GM21528 (cell line): ENCODE measurements at regions not wholly inside any gene's neighbourhood (a gene's known extent, or its start where the extent isn't known, plus 50 kb on each side); places are given as distances from the start of the nearest gene placed in this dataset.
"Not testable (repeated sequence)": the region's sequence is repeated elsewhere in the genome, so short reads cannot be mapped to it uniquely, and the experiment has no call there.

Source experiments
- ATAC-seq: cut with Tn5 transposase; IDR thresholded peaks from one replicate; pipeline ENCODE4 v1.9.1; 2021; ENCODE audit warnings: mild to moderate bottlenecking, moderate library complexity; ENCODE audit not compliant: unreplicated experiment, low FRiP score

DNA sequence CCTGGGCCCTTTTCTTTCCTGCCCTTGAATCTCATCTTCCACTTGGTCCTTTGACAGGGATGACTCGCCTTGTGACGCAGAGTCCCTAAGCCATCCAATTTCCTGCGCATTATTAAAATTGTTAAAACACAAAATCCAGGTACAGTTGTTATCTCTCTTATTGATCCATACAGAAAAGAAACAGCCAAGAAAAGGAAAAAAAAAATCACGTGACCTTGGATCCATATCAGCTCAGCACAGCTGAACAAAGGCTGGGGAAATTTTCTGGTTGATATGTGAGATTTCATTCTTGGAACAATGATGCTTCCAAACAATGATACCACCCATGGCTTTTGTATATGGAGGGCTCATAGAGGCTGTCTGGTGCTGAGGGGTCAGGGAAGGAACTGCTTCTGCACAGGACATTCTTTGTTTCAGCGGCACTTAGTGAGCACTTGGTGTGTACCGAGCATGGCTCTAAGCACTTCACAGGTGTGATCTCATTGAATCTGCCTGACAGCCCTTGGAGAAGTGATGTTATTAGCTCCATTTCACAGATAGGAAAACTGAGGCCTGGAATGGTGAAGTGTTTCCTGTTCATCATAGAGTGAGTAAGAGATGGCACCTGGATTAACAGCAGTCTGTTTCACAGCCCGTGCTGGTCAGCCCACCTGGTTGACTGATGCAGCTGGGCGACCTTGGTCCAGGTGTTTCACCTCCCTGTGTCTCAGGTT is 155.0 kb upstream of the SULF2 start:
- ATAC-seq, result no peak

GRCh38 chr20:47936612-47937011 is 151.3 kb upstream of the SULF2 start:
- no peak for ATAC-seq

GRCh38 chr20:47934761-47935160 is 149.5 kb upstream of the SULF2 start:
- no peak for ATAC-seq

- ATAC-seq, result no peak
Measured at GRCh38 chr20:47931443-47931842, 146.2 kb upstream of the SULF2 start.

GRCh38 chr20:47931002-47931401 is 145.7 kb upstream of the SULF2 start:
- no peak for ATAC-seq

- no peak for ATAC-seq
Measured at GRCh38 chr20:47929368-47930115, 144.3 kb upstream of the SULF2 start.

DNA sequence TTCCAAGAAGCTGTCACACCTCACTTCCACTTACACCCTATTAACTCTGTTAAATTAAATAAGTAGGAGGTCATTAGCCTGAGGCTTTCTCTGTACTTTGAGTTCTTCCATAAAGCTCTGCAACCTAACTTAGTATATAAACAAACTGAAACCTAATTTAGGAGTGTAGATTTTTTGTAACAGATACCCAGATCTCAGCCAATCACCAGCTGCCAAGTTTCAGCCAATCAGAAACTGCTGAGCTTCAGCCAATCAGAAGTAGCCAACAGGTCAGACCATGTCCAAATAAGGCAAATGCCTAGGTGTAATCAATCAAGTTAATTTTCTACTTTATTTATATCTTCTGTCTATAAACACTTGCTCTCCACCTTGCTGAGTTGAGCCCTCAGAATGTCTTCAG is 142.7 kb upstream of the SULF2 start:
- no peak for ATAC-seq

- ATAC-seq, result no peak
Measured at GRCh38 chr20:47927385-47927851, 142.1 kb upstream of the SULF2 start.

GRCh38 chr20:47926731-47927130 is 141.4 kb upstream of the SULF2 start:
- ATAC-seq, result no peak

DNA sequence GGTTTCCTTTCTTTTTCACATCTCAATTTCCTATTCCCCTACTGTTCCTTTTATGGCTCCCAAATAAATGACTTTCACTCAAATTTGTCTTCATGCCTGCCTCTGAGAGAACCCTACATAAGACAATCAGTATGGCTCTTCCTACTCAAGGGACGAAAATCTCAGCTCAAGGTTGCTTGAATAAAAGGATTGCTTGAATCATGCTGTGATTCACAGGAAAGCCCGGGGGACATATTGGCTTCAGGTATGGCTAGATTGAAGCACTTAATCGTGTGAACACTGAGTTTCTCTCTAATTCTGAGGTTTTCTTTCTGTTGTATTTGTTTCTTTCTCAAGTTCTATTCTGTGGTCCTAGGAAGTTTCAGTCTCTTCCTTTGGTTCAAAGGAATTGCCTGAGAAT is 140.3 kb upstream of the SULF2 start:
- no peak for ATAC-seq

GRCh38 chr20:47922269-47922668 is 137.0 kb upstream of the SULF2 start:
- ATAC-seq, result no peak

- ATAC-seq, result not testable (repeated sequence)
Measured at GRCh38 chr20:47921829-47922228, 136.5 kb upstream of the SULF2 start.

DNA sequence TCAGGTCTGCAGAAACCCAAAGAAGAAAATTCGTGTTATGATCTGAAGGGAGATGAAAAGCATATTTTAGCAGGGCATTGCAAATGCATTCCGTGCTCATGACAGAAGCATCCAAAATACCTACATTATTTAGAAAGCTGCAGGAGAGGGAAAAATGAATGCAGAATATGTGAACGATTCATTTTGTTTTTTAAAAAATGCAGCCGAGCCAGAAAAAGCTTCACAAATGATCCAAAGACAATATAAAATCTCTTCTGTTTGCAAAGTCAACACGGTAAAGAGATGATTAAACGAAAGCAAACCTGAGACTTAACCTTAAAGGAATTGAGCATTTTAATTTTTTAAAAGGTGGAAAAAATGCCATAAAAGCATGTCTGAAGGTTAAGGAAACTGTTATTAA is 136.1 kb upstream of the SULF2 start:
- no peak for ATAC-seq

DNA sequence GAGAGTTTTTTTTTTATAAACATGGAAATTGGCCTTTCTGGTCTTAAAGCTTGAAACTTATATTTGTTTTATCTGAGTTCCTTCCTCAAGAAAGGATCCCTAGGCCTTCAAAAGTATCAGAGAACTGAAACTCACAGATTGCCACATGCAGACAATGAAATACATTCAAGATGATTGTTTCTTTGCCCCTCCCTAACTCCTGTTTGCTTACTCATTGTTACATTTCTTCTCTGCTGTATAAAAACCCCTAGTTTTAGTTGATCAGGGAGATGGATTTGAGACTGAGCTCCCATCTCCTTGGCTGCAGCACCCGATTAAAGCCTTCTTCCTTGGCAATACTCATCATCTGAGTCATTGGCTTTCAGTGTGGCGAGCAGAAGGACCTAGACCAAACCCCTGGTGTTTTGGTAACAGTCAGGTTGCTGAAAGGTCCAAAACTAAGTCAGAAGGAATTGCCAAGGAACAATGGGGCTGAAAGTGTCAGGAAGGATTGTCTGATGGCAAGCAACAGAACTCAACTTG is 132.3 kb upstream of the SULF2 start:
- no peak for ATAC-seq

GRCh38 chr20:47915495-47915894 is 130.2 kb upstream of the SULF2 start:
- no peak for ATAC-seq

DNA sequence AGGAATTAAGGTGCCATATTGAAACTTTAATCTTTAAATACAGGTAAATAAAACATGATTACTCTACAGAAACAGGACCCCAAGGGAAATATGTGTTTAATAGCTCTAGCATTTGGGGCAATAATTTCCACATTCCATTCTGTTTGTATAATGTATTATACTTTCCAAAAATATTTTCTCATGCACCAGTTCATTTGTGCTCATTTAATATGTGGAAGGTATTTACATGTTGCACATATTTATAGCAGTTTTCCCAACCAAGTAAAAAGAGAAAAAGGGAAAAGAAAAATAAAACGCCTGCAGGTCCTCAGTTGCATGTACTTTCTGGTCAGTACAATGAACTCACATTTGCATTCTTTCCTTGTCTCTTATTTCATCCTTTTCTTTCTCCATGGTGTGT is 129.5 kb upstream of the SULF2 start:
- ATAC-seq, result no peak

DNA sequence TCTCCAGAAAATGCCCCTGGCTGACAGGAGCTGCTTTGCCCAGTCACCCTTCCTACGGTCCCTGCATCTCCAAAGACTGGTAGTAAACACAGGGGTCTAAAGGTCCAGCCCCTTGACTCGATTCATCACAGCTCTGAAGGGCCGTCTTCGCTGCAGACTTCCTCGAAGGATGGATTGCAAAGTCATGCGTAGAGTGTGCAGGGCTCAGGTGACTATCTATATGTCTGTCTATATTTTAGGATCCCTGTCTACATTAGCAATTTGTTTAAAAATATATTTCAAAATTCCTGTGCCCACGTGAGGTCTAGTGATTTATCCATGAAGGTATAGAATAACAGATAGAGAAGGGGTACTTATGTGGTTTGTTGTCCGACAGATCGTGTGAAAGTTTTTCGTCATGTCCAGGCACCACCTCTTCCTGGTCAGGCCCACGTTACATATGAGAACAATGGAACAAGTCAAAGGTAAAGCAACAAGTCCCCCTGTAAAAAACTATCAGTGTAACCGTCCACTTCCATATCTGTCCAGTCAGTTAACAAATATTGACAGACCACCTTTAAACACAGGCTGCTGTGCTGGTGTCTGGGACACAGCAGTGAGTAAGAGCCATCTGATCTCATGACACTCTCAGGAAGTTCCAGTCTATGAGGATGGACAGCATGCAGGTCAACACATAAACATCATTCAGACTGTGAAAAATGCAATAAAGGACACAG is 127.7 kb upstream of the SULF2 start:
- ATAC-seq, result not testable (repeated sequence)

DNA sequence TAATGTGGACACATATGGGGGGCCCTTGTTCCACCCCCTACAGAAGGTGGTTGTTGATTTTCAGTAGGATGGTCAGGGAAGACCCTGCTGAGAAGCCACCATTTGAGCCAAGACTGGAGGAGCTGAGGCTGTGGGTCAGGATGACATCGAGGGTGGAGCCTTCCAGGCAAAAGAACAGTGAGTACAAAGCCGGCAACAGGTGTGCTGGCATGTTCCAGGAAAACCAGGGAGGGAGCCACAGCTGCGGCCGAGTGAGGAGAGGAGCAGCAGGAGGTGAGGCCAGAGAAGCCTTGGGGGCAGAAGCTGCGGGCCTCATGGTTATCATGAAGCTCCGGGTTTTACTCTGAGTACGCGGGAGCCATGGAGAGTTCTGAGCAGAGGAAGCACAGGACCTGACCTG is 126.9 kb upstream of the SULF2 start:
- ATAC-seq, result not testable (repeated sequence)

GRCh38 chr20:47909696-47910369 is 124.6 kb upstream of the SULF2 start:
- not testable (repeated sequence) for ATAC-seq

DNA sequence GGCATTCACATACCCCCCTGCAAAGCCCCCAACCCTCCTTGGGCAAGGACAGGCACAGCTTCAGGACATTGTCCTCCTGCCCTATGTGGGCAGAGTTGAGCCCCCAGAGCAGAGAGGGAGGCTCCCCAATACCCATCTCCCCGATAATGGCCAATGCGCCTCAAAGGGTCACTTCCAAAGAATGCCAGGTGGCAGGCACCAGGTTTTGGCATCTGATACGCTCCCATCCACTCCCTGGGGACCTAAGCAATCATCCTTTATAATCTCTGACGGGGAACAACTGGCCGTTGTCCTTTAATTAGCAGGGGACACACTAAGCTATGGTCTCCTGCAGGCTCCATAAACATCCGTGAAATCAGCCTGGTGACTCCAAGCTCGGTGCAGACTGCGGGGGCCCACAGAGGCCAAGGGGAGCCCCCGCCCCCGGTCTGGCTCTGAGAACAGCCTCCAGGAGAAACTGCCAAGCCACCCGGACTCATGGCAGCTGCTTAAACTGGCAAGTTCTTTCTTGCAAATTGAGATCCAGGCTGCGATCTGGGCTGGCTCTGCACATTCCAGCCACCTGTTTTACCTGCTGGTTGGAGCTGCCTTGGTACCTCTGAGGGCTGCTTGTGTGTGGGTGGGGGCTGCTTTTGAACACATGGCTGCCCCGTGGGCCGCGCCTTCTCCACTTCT is 123.2 kb upstream of the SULF2 start:
- not testable (repeated sequence) for ATAC-seq
